ENCODE measurements at regions not wholly inside any gene's neighbourhood (a gene's known extent, or its start where the extent isn't known, plus 50 kb on each side); places are given as distances from the start of the nearest gene placed in this dataset.

DNA sequence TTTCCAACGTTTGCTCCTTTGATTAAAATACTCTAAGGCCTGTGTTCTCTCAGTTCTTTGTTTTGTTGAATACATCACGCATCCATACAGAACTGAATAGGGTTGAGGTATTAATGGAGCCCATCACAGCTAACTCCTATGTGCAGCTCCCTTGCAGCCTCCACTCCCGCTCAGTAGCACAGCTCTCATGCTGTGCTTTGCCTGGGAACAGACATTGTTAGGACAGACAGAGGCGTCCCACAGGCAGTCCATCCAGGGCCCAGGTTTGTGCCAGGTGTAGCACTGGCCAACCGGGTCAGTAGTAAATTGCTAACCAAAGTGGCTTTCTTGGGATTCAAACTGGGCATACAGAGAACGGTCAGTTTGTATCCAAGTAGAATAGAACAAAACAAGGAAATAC, 644.7 kb upstream of the NRP1 start:
- DNase-seq: no peak
- CTCF ChIA-PET: no interaction called here
- H3K9me3 ChIP-seq: no peaks in the 10 kb centered on the region
- H3K27ac Mint-ChIP-seq (ENCODE audit: unreplicated experiment): no peak overlapping the region
- no peak overlapping the region for H3K4me3 ChIP-seq (ENCODE audit: low read depth, low read length)
- H3K4me1 Mint-ChIP-seq (ENCODE audit: low read depth, unreplicated experiment): no peaks in the 10 kb centered on the region
- POLR2A ChIA-PET: no interaction called here
- H3K36me3 Mint-ChIP-seq (ENCODE audit: insufficient read depth, unreplicated experiment): no peaks in the 10 kb centered on the region
- no peaks in the 10 kb centered on the region for H3K9me3 Mint-ChIP-seq (ENCODE audit: unreplicated experiment)
- H3K4me3 Mint-ChIP-seq (ENCODE audit: unreplicated experiment): no peak overlapping the region
- BruUV-seq (replicated peaks): no TSS peak
- H3K4me1 ChIP-seq: no peaks in the 10 kb centered on the region
- intact Hi-C loops (cut with micrococcal nuclease; ENCODE audit: unreplicated experiment): no loop called here
- TF ChIP-seq, protein P1, sequence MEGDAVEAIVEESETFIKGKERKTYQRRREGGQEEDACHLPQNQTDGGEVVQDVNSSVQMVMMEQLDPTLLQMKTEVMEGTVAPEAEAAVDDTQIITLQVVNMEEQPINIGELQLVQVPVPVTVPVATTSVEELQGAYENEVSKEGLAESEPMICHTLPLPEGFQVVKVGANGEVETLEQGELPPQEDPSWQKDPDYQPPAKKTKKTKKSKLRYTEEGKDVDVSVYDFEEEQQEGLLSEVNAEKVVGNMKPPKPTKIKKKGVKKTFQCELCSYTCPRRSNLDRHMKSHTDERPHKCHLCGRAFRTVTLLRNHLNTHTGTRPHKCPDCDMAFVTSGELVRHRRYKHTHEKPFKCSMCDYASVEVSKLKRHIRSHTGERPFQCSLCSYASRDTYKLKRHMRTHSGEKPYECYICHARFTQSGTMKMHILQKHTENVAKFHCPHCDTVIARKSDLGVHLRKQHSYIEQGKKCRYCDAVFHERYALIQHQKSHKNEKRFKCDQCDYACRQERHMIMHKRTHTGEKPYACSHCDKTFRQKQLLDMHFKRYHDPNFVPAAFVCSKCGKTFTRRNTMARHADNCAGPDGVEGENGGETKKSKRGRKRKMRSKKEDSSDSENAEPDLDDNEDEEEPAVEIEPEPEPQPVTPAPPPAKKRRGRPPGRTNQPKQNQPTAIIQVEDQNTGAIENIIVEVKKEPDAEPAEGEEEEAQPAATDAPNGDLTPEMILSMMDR (IDR thresholded peaks at IDR 0.05; ENCODE audit: insufficient read depth in 1 of 2, low read depth in 1 of 2, low read length in 1 of 2, severe bottlenecking in 1 of 2, unreplicated experiment in 1 of 2): no peak
- H3K27me3 ChIP-seq (replicated peaks; ENCODE audit: control insufficient read depth, insufficient read depth, low read length): no peaks in the 10 kb centered on the region
- peaks cover 5% of the 10 kb centered on the region for H3K27me3 Mint-ChIP-seq (ENCODE audit: insufficient read depth, unreplicated experiment)
- no peaks in the 10 kb centered on the region for H3K36me3 ChIP-seq (ENCODE audit: control insufficient read depth, insufficient read depth, low read length)

DNA sequence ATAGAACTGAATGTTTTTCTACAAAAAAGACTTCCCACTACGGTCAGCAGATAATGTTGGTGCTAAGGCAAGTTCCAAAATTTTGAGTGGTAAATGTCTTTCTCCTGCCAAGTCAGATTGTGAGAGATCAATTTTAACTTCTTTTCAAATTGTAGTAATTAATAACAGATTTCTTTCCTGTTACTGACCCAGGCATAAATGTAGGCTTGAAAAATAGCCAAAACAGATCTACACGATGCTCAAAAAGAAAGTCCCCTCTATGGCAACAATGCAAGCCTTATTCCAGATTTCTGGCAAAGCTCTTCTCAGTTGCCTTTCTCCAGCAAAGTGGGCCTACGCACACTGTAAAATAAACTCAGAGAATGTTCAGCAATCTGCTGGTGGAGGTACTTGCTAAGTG, 641.0 kb upstream of the NRP1 start:
- H3K9me3 Mint-ChIP-seq (ENCODE audit: unreplicated experiment): no peaks in the 10 kb centered on the region
- POLR2A ChIA-PET: no interaction called here
- no peaks in the 10 kb centered on the region for H3K4me1 ChIP-seq
- peaks cover 5% of the 10 kb centered on the region for H3K27me3 Mint-ChIP-seq (ENCODE audit: insufficient read depth, unreplicated experiment)
- no peak overlapping the region for H3K4me3 ChIP-seq (ENCODE audit: low read depth, low read length)
- H3K27me3 ChIP-seq (replicated peaks; ENCODE audit: control insufficient read depth, insufficient read depth, low read length): no peaks in the 10 kb centered on the region
- intact Hi-C loops (cut with micrococcal nuclease; ENCODE audit: unreplicated experiment): no loop called here
- no peak for DNase-seq
- no TSS peak for BruUV-seq (replicated peaks)
- TF ChIP-seq, protein P1 (IDR thresholded peaks at IDR 0.05; ENCODE audit: insufficient read depth in 1 of 2, low read depth in 1 of 2, low read length in 1 of 2, severe bottlenecking in 1 of 2, unreplicated experiment in 1 of 2): no peak
- no peaks in the 10 kb centered on the region for H3K36me3 Mint-ChIP-seq (ENCODE audit: insufficient read depth, unreplicated experiment)
- H3K4me3 Mint-ChIP-seq (ENCODE audit: unreplicated experiment): no peak overlapping the region
- H3K4me1 Mint-ChIP-seq (ENCODE audit: low read depth, unreplicated experiment): no peaks in the 10 kb centered on the region
- no peaks in the 10 kb centered on the region for H3K36me3 ChIP-seq (ENCODE audit: control insufficient read depth, insufficient read depth, low read length)
- H3K9me3 ChIP-seq: peaks cover 6% of the 10 kb centered on the region; the same call in 1 of the 2 replicates
- CTCF ChIA-PET: no interaction called here
- no peak overlapping the region for H3K27ac Mint-ChIP-seq (ENCODE audit: unreplicated experiment)

DNA sequence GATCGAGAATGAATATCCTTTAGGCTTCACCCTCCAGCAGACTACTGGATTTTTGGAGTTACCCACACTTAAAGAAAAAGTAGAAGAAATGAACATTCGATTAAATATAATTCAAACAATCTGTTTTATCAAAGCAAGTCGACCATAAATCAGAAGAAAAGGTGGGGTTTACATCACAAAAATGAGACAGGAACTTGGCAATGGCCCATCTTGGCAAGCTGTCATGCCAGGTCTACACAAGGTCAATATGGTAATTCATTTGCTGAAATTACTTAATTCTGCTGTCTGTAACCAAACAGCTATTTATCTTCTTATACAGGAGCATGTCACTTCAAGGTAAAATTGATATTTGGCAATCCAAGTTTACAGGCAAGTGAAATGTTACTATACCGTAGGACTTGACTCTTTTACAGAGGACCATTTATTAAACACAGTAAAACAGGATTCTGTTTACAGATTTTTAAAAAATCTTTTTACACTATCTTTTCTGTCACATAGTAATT, 640.6 kb upstream of the NRP1 start:
- Histone ChIP-seq H3K4me3 (ENCODE audit: low read depth, low read length) (no peak overlapping the region), H3K4me1 (no peaks in the 10 kb centered on the region), H3K36me3 (ENCODE audit: control insufficient read depth, insufficient read depth, low read length) (no peaks in the 10 kb centered on the region), H3K9me3 (peaks cover 6% of the 10 kb centered on the region; the same call in 1 of the 2 replicates), H3K27me3 (replicated peaks; ENCODE audit: control insufficient read depth, insufficient read depth, low read length) (no peaks in the 10 kb centered on the region)
- H3K27me3 Mint-ChIP-seq (ENCODE audit: insufficient read depth, unreplicated experiment): peaks cover 5% of the 10 kb centered on the region
- H3K9me3 Mint-ChIP-seq (ENCODE audit: unreplicated experiment): no peaks in the 10 kb centered on the region
- no peaks in the 10 kb centered on the region for H3K4me1 Mint-ChIP-seq (ENCODE audit: low read depth, unreplicated experiment)
- CTCF ChIA-PET: no interaction called here
- no peaks in the 10 kb centered on the region for H3K36me3 Mint-ChIP-seq (ENCODE audit: insufficient read depth, unreplicated experiment)
- POLR2A ChIA-PET: no interaction called here
- DNase-seq: no peak
- TF ChIP-seq, protein P1 (IDR thresholded peaks at IDR 0.05; ENCODE audit: insufficient read depth in 1 of 2, low read depth in 1 of 2, low read length in 1 of 2, severe bottlenecking in 1 of 2, unreplicated experiment in 1 of 2): no peak
- intact Hi-C loops (cut with micrococcal nuclease; ENCODE audit: unreplicated experiment): no loop called here
- H3K27ac Mint-ChIP-seq (ENCODE audit: unreplicated experiment): no peak overlapping the region
- no TSS peak for BruUV-seq (replicated peaks)
- no peak overlapping the region for H3K4me3 Mint-ChIP-seq (ENCODE audit: unreplicated experiment)

Measured in Caco-2 (cell line).